ENCODE measurements at regions not wholly inside any gene's neighbourhood (a gene's known extent, or its start where the extent isn't known, plus 50 kb on each side); places are given as distances from the start of the nearest gene placed in this dataset.

DNA sequence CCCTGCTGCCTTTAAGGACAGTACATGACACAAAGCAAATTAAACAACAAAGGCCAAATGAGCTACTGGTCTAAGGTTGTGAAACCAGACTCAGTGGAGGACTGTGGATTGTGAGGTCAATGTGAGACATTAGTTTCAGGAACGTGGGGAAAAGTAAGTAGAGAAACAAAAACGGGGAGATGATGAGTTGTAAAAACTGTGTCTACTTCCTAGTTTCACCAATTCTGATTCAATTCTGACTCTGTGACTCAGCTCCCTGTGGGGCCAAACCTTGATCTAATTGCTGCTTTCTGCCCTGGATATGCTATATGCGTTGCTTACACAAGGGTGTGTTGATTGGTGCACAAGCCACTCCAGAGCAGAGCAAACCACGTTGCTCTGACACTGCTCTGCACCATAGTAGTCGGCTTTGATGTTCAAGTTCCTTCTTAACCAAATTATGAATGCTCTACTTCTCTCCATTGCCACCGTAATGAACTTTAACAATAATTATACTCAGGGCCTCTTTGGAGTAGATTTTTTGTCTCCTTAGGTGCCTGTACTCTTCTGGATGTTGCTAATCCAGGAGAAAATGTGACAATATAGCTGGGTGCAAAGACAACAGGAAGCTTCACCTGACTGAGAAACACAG lies 1640.1 kb upstream of the CELF4 start:
- Histone ChIP-seq H3K79me2 (replicated peaks; ENCODE audit: insufficient read depth) (no peaks in the 10 kb centered on the region), H2AFZ (no peak overlapping the region), H3K27ac (ENCODE audit: low read depth) (no peak overlapping the region), H3K4me3 (no peak overlapping the region), H3K9me2 (ENCODE audit: insufficient read depth) (peaks cover 18% of the 10 kb centered on the region; the same call in 1 of the 2 replicates), H3K27me3 (ENCODE audit: insufficient read depth) (no peaks in the 10 kb centered on the region), H3F3A (replicated peaks; ENCODE audit: low read depth) (no peaks in the 10 kb centered on the region), H3K4me1 (ENCODE audit: insufficient read depth) (peaks cover 5% of the 10 kb centered on the region; the same call in 1 of the 2 replicates), H3K36me3 (ENCODE audit: insufficient read depth) (no peaks in the 10 kb centered on the region), H3K4me2 (no peak overlapping the region), H4K20me1 (replicated peaks; ENCODE audit: insufficient read depth) (no peaks in the 10 kb centered on the region)
- no peak overlapping the region for H3K27ac Mint-ChIP-seq
- no peaks in the 10 kb centered on the region for H3K9me3 Mint-ChIP-seq
- H3K4me1 Mint-ChIP-seq: no peaks in the 10 kb centered on the region
- H3K4me3 Mint-ChIP-seq: no peak overlapping the region
- H3K36me3 Mint-ChIP-seq (ENCODE audit: low read depth): no peaks in the 10 kb centered on the region
- no peak for DNase-seq (ENCODE audit: low spot score)
- no peak for ATAC-seq
- H3K27me3 Mint-ChIP-seq (ENCODE audit: insufficient read depth, low read depth, poor library complexity): no peaks in the 10 kb centered on the region
- TF ChIP-seq ZNF331 (CRISPR knock-in tag; IDR thresholded peaks at IDR 0.05; ENCODE audit: low read depth) (no peak), JUNB (IDR thresholded peaks at IDR 0.05; ENCODE audit: unreplicated experiment) (no peak), POLR2AphosphoS5 (IDR thresholded peaks at IDR 0.05; ENCODE audit: low read depth) (no peak), EZH2 (IDR thresholded peaks at IDR 0.05; ENCODE audit: low read depth, unreplicated experiment) (no peak), EZH2phosphoT487 (IDR thresholded peaks at IDR 0.05; ENCODE audit: unreplicated experiment) (no peak), ZNF114 (CRISPR knock-in tag; IDR thresholded peaks at IDR 0.05) (no peak), NANOG (IDR thresholded peaks at IDR 0.05; ENCODE audit: borderline replicate concordance) (no peak), STAT1 (IDR thresholded peaks at IDR 0.05; ENCODE audit: unreplicated experiment) (no peak), CREB1 (CRISPR knock-in tag; IDR thresholded peaks at IDR 0.05; ENCODE audit: low read depth) (no peak)
- TF ChIP-seq, protein P1, sequence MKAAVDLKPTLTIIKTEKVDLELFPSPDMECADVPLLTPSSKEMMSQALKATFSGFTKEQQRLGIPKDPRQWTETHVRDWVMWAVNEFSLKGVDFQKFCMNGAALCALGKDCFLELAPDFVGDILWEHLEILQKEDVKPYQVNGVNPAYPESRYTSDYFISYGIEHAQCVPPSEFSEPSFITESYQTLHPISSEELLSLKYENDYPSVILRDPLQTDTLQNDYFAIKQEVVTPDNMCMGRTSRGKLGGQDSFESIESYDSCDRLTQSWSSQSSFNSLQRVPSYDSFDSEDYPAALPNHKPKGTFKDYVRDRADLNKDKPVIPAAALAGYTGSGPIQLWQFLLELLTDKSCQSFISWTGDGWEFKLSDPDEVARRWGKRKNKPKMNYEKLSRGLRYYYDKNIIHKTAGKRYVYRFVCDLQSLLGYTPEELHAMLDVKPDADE (IDR thresholded peaks at IDR 0.05): no peak
- TF ChIP-seq, protein P2, sequence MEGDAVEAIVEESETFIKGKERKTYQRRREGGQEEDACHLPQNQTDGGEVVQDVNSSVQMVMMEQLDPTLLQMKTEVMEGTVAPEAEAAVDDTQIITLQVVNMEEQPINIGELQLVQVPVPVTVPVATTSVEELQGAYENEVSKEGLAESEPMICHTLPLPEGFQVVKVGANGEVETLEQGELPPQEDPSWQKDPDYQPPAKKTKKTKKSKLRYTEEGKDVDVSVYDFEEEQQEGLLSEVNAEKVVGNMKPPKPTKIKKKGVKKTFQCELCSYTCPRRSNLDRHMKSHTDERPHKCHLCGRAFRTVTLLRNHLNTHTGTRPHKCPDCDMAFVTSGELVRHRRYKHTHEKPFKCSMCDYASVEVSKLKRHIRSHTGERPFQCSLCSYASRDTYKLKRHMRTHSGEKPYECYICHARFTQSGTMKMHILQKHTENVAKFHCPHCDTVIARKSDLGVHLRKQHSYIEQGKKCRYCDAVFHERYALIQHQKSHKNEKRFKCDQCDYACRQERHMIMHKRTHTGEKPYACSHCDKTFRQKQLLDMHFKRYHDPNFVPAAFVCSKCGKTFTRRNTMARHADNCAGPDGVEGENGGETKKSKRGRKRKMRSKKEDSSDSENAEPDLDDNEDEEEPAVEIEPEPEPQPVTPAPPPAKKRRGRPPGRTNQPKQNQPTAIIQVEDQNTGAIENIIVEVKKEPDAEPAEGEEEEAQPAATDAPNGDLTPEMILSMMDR (conservative IDR thresholded peaks at IDR 0.05; ENCODE audit: low read depth in 2 of 2): no peak
- TF ChIP-seq, protein P3, sequence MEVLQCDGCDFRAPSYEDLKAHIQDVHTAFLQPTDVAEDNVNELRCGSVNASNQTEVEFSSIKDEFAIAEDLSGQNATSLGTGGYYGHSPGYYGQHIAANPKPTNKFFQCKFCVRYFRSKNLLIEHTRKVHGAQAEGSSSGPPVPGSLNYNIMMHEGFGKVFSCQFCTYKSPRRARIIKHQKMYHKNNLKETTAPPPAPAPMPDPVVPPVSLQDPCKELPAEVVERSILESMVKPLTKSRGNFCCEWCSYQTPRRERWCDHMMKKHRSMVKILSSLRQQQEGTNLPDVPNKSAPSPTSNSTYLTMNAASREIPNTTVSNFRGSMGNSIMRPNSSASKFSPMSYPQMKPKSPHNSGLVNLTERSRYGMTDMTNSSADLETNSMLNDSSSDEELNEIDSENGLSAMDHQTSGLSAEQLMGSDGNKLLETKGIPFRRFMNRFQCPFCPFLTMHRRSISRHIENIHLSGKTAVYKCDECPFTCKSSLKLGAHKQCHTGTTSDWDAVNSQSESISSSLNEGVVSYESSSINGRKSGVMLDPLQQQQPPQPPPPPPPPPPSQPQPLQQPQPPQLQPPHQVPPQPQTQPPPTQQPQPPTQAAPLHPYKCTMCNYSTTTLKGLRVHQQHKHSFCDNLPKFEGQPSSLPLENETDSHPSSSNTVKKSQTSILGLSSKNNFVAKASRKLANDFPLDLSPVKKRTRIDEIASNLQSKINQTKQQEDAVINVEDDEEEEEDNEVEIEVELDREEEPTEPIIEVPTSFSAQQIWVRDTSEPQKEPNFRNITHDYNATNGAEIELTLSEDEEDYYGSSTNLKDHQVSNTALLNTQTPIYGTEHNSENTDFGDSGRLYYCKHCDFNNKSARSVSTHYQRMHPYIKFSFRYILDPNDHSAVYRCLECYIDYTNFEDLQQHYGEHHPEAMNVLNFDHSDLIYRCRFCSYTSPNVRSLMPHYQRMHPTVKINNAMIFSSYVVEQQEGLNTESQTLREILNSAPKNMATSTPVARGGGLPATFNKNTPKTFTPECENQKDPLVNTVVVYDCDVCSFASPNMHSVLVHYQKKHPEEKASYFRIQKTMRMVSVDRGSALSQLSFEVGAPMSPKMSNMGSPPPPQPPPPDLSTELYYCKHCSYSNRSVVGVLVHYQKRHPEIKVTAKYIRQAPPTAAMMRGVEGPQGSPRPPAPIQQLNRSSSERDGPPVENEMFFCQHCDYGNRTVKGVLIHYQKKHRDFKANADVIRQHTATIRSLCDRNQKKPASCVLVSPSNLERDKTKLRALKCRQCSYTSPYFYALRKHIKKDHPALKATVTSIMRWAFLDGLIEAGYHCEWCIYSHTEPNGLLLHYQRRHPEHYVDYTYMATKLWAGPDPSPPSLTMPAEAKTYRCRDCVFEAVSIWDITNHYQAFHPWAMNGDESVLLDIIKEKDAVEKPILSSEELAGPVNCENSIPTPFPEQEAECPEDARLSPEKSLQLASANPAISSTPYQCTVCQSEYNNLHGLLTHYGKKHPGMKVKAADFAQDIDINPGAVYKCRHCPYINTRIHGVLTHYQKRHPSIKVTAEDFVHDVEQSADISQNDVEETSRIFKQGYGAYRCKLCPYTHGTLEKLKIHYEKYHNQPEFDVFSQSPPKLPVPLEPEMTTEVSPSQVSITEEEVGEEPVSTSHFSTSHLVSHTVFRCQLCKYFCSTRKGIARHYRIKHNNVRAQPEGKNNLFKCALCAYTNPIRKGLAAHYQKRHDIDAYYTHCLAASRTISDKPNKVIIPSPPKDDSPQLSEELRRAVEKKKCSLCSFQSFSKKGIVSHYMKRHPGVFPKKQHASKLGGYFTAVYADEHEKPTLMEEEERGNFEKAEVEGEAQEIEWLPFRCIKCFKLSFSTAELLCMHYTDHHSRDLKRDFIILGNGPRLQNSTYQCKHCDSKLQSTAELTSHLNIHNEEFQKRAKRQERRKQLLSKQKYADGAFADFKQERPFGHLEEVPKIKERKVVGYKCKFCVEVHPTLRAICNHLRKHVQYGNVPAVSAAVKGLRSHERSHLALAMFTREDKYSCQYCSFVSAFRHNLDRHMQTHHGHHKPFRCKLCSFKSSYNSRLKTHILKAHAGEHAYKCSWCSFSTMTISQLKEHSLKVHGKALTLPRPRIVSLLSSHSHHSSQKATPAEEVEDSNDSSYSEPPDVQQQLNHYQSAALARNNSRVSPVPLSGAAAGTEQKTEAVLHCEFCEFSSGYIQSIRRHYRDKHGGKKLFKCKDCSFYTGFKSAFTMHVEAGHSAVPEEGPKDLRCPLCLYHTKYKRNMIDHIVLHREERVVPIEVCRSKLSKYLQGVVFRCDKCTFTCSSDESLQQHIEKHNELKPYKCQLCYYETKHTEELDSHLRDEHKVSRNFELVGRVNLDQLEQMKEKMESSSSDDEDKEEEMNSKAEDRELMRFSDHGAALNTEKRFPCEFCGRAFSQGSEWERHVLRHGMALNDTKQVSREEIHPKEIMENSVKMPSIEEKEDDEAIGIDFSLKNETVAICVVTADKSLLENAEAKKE (CRISPR knock-in tag; IDR thresholded peaks at IDR 0.05): no peak
- TF ChIP-seq, protein P4, sequence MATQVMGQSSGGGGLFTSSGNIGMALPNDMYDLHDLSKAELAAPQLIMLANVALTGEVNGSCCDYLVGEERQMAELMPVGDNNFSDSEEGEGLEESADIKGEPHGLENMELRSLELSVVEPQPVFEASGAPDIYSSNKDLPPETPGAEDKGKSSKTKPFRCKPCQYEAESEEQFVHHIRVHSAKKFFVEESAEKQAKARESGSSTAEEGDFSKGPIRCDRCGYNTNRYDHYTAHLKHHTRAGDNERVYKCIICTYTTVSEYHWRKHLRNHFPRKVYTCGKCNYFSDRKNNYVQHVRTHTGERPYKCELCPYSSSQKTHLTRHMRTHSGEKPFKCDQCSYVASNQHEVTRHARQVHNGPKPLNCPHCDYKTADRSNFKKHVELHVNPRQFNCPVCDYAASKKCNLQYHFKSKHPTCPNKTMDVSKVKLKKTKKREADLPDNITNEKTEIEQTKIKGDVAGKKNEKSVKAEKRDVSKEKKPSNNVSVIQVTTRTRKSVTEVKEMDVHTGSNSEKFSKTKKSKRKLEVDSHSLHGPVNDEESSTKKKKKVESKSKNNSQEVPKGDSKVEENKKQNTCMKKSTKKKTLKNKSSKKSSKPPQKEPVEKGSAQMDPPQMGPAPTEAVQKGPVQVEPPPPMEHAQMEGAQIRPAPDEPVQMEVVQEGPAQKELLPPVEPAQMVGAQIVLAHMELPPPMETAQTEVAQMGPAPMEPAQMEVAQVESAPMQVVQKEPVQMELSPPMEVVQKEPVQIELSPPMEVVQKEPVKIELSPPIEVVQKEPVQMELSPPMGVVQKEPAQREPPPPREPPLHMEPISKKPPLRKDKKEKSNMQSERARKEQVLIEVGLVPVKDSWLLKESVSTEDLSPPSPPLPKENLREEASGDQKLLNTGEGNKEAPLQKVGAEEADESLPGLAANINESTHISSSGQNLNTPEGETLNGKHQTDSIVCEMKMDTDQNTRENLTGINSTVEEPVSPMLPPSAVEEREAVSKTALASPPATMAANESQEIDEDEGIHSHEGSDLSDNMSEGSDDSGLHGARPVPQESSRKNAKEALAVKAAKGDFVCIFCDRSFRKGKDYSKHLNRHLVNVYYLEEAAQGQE (IDR thresholded peaks at IDR 0.05; ENCODE audit: unreplicated experiment): no peak

Measured in GM23338 (cell line).